NCI-H2081 treated with DMSO at 0.1 percent for 48 hours (cell line): ENCODE measurements at regions not wholly inside any gene's neighbourhood (a gene's known extent, or its start where the extent isn't known, plus 50 kb on each side); places are given as distances from the start of the nearest gene placed in this dataset.

ENCODE experiments used
- DNase-seq: peaks from one replicate; lab custom pipeline; 2025; lab: John Stamatoyannopoulos, UW

GRCh38 chr6:105573556-105573955 is 170.7 kb upstream of the PREP start:
- DNase-seq: no peak

GRCh38 chr6:105573138-105573537 is 170.3 kb upstream of the PREP start:
- DNase-seq: no peak

GRCh38 chr6:105570416-105570815 is 167.5 kb upstream of the PREP start:
- no peak for DNase-seq

GRCh38 chr6:105569706-105570105 is 166.8 kb upstream of the PREP start:
- no peak for DNase-seq

- no peak for DNase-seq
Measured at GRCh38 chr6:105568751-105569150, 165.9 kb upstream of the PREP start.

GRCh38 chr6:105568142-105568541 is 165.3 kb upstream of the PREP start:
- DNase-seq: no peak

- no peak for DNase-seq
Measured at GRCh38 chr6:105567140-105567539, 164.3 kb upstream of the PREP start.

- DNase-seq: no peak
Measured at GRCh38 chr6:105566503-105566902, 163.6 kb upstream of the PREP start.

- DNase-seq: no peak
Measured at GRCh38 chr6:105564121-105564902, 161.4 kb upstream of the PREP start.

- DNase-seq: no peak
Measured at GRCh38 chr6:105562027-105562426, 159.1 kb upstream of the PREP start.

GRCh38 chr6:105561486-105561885 is 158.6 kb upstream of the PREP start:
- DNase-seq: no peak

- no peak for DNase-seq
Measured at GRCh38 chr6:105560611-105561066, 157.8 kb upstream of the PREP start.

GRCh38 chr6:105557291-105557690 is 154.4 kb upstream of the PREP start:
- no peak for DNase-seq

GRCh38 chr6:105553171-105553570 is 150.3 kb upstream of the PREP start:
- no peak for DNase-seq

GRCh38 chr6:105550955-105551620 is 148.2 kb upstream of the PREP start:
- DNase-seq: no peak

- no peak for DNase-seq
Measured at GRCh38 chr6:105546754-105547153, 143.9 kb upstream of the PREP start.

- DNase-seq: no peak
Measured at GRCh38 chr6:105545947-105546731, 143.3 kb upstream of the PREP start.

- no peak for DNase-seq
Measured at GRCh38 chr6:105545228-105545920, 142.5 kb upstream of the PREP start.

GRCh38 chr6:105539911-105540310 is 137.0 kb upstream of the PREP start:
- no peak for DNase-seq

GRCh38 chr6:105537981-105538578 is 135.2 kb upstream of the PREP start:
- DNase-seq: no peak

GRCh38 chr6:105536961-105537360 is 134.1 kb upstream of the PREP start:
- no peak for DNase-seq

GRCh38 chr6:105533301-105533700 is 130.4 kb upstream of the PREP start:
- DNase-seq: no peak
